DMS 273 treated with DMSO at 0.1 percent for 48 hours (cell line): ENCODE measurements at regions not wholly inside any gene's neighbourhood (a gene's known extent, or its start where the extent isn't known, plus 50 kb on each side); places are given as distances from the start of the nearest gene placed in this dataset.
"Not testable (repeated sequence)": the region's sequence is repeated elsewhere in the genome, so short reads cannot be mapped to it uniquely, and the experiment has no call there.

Experiments used
- DNase-seq: peaks from one replicate; lab custom pipeline; 2025; lab: John Stamatoyannopoulos, UW

- DNase-seq = not testable (repeated sequence)
Observed at GRCh38 chr4:3961091-3961672, 195.0 kb downstream of the ADRA2C start.

GRCh38 chr4:3964572-3965278, 198.5 kb downstream of the ADRA2C start:
- DNase-seq = not testable (repeated sequence)

- not testable (repeated sequence) for DNase-seq
Observed at GRCh38 chr4:3967204-3967603, 201.0 kb downstream of the ADRA2C start.

GRCh38 chr4:3972626-3973025, 206.4 kb downstream of the ADRA2C start:
- not testable (repeated sequence) for DNase-seq

- not testable (repeated sequence) for DNase-seq
Observed at GRCh38 chr4:3973581-3974200, 207.5 kb downstream of the ADRA2C start.

- DNase-seq = not testable (repeated sequence)
Observed at GRCh38 chr4:3983518-3984125, 217.4 kb downstream of the ADRA2C start.

GRCh38 chr4:3984796-3985195, 218.6 kb downstream of the ADRA2C start:
- DNase-seq = not testable (repeated sequence)

- not testable (repeated sequence) for DNase-seq
Observed at GRCh38 chr4:3986412-3986811, 220.2 kb downstream of the ADRA2C start.

- not testable (repeated sequence) for DNase-seq
Observed at GRCh38 chr4:3997386-3997785, 229.3 kb downstream of the OTOP1 start.

GRCh38 chr4:4004036-4004435, 222.7 kb downstream of the OTOP1 start:
- DNase-seq = not testable (repeated sequence)

GRCh38 chr4:4004702-4005101, 222.0 kb downstream of the OTOP1 start:
- DNase-seq = not testable (repeated sequence)

GRCh38 chr4:4006356-4006755, 220.4 kb downstream of the OTOP1 start:
- DNase-seq = not testable (repeated sequence)

- DNase-seq = not testable (repeated sequence)
Observed at GRCh38 chr4:4019071-4019470, 207.7 kb downstream of the OTOP1 start.

GRCh38 chr4:4021161-4021560, 205.6 kb downstream of the OTOP1 start:
- not testable (repeated sequence) for DNase-seq

GRCh38 chr4:4026708-4027107, 200.0 kb downstream of the OTOP1 start:
- DNase-seq = not testable (repeated sequence)

GRCh38 chr4:4028752-4029151, 198.0 kb downstream of the OTOP1 start:
- peak; percentile 45 for DNase-seq

- not testable (repeated sequence) for DNase-seq
Observed at GRCh38 chr4:4030509-4030908, 196.2 kb downstream of the OTOP1 start.

GRCh38 chr4:4031446-4032135, 195.1 kb downstream of the OTOP1 start:
- DNase-seq = not testable (repeated sequence)

- not testable (repeated sequence) for DNase-seq
Observed at GRCh38 chr4:4032364-4032763, 194.4 kb downstream of the OTOP1 start.

- DNase-seq = not testable (repeated sequence)
Observed at GRCh38 chr4:4032801-4033605, 193.7 kb downstream of the OTOP1 start.
